ENCODE measurements at regions not wholly inside any gene's neighbourhood (a gene's known extent, or its start where the extent isn't known, plus 50 kb on each side); places are given as distances from the start of the nearest gene placed in this dataset.

GRCh38 chr7:142355328-142355727 is 97.5 kb upstream of the PRSS58 start:
- no peaks in the 10 kb centered on the region for H3K36me3 ChIP-seq (ENCODE audit: control insufficient read depth in 2 of 2, insufficient read depth in 2 of 2, low read length in 1 of 2)
- no peaks in the 10 kb centered on the region for H3K9me3 ChIP-seq (ENCODE audit: control insufficient read depth in 2 of 2, insufficient read depth in 1 of 2, low read depth in 1 of 2, low read length in 1 of 2)
- H3K4me3 ChIP-seq (ENCODE audit: low read depth in 1 of 2, low read length in 2 of 2) = no peak overlapping the region
- 34 to 41% methylated on average over 3 of the region's 3 CpGs for WGBS, 2 donors
- no peaks in the 10 kb centered on the region for H3K27me3 ChIP-seq (ENCODE audit: control insufficient read depth in 1 of 2, insufficient read depth in 2 of 2, low read length in 2 of 2)
- H3K27ac ChIP-seq (ENCODE audit: low read depth in 2 of 2, low read length in 1 of 2) = no peak overlapping the region
- H3K4me1 ChIP-seq (ENCODE audit: control insufficient read depth in 2 of 2, insufficient read depth in 2 of 2, low read length in 1 of 2) = peaks cover 3 to 6% of the 10 kb centered on the region in 2 donors

GRCh38 chr7:142353147-142354060 is 95.5 kb upstream of the PRSS58 start:
- no peaks in the 10 kb centered on the region for H3K36me3 ChIP-seq (ENCODE audit: control insufficient read depth in 2 of 2, insufficient read depth in 2 of 2, low read length in 1 of 2)
- no peaks in the 10 kb centered on the region for H3K9me3 ChIP-seq (ENCODE audit: control insufficient read depth in 2 of 2, insufficient read depth in 1 of 2, low read depth in 1 of 2, low read length in 1 of 2)
- no peak overlapping the region for H3K4me3 ChIP-seq (ENCODE audit: low read depth in 1 of 2, low read length in 2 of 2)
- no peaks in the 10 kb centered on the region for H3K27me3 ChIP-seq (ENCODE audit: control insufficient read depth in 1 of 2, insufficient read depth in 2 of 2, low read length in 2 of 2)
- no peak overlapping the region for H3K27ac ChIP-seq (ENCODE audit: low read depth in 2 of 2, low read length in 1 of 2)
- H3K4me1 ChIP-seq (ENCODE audit: control insufficient read depth in 2 of 2, insufficient read depth in 2 of 2, low read length in 1 of 2) = peaks cover 3 to 5% of the 10 kb centered on the region in 2 donors
- WGBS, 2 donors = 70 to 73% methylated on average over 15 of the region's 15 CpGs

GRCh38 chr7:142352543-142352942 is 94.7 kb upstream of the PRSS58 start:
- Histone ChIP-seq H3K27ac (ENCODE audit: low read depth in 2 of 2, low read length in 1 of 2) (no peak overlapping the region), H3K27me3 (ENCODE audit: control insufficient read depth in 1 of 2, insufficient read depth in 2 of 2, low read length in 2 of 2) (no peaks in the 10 kb centered on the region), H3K36me3 (ENCODE audit: control insufficient read depth in 2 of 2, insufficient read depth in 2 of 2, low read length in 1 of 2) (no peaks in the 10 kb centered on the region), H3K9me3 (ENCODE audit: control insufficient read depth in 2 of 2, insufficient read depth in 1 of 2, low read depth in 1 of 2, low read length in 1 of 2) (no peaks in the 10 kb centered on the region), H3K4me1 (ENCODE audit: control insufficient read depth in 2 of 2, insufficient read depth in 2 of 2, low read length in 1 of 2) (peaks cover 0 to 2% of the 10 kb centered on the region in 2 donors), H3K4me3 (ENCODE audit: low read depth in 1 of 2, low read length in 2 of 2) (no peak overlapping the region)
- WGBS, 2 donors = 60 to 73% methylated on average over 9 of the region's 9 CpGs

- H3K4me1 ChIP-seq (ENCODE audit: control insufficient read depth in 2 of 2, insufficient read depth in 2 of 2, low read length in 1 of 2) = peaks cover 0 to 2% of the 10 kb centered on the region in 2 donors
Measured at GRCh38 chr7:142351145-142351544, 93.3 kb upstream of the PRSS58 start.

GRCh38 chr7:142349670-142350405 is 92.0 kb upstream of the PRSS58 start:
- 57 to 76% methylated on average over 15 of the region's 15 CpGs for WGBS, 2 donors
- H3K36me3 ChIP-seq (ENCODE audit: control insufficient read depth in 2 of 2, insufficient read depth in 2 of 2, low read length in 1 of 2) = no peaks in the 10 kb centered on the region
- H3K4me1 ChIP-seq (ENCODE audit: control insufficient read depth in 2 of 2, insufficient read depth in 2 of 2, low read length in 1 of 2) = no peaks in the 10 kb centered on the region
- no peak overlapping the region for H3K4me3 ChIP-seq (ENCODE audit: low read depth in 1 of 2, low read length in 2 of 2)
- H3K27ac ChIP-seq (ENCODE audit: low read depth in 2 of 2, low read length in 1 of 2) = no peak overlapping the region
- H3K27me3 ChIP-seq (ENCODE audit: control insufficient read depth in 1 of 2, insufficient read depth in 2 of 2, low read length in 2 of 2) = no peaks in the 10 kb centered on the region
- H3K9me3 ChIP-seq (ENCODE audit: control insufficient read depth in 2 of 2, insufficient read depth in 1 of 2, low read depth in 1 of 2, low read length in 1 of 2) = no peaks in the 10 kb centered on the region

More at GRCh38 chr7:142351145-142351544, 93.3 kb upstream of the PRSS58 start:
- Histone ChIP-seq H3K36me3 (ENCODE audit: control insufficient read depth in 2 of 2, insufficient read depth in 2 of 2, low read length in 1 of 2) (no peaks in the 10 kb centered on the region), H3K9me3 (ENCODE audit: control insufficient read depth in 2 of 2, insufficient read depth in 1 of 2, low read depth in 1 of 2, low read length in 1 of 2) (no peaks in the 10 kb centered on the region), H3K27me3 (ENCODE audit: control insufficient read depth in 1 of 2, insufficient read depth in 2 of 2, low read length in 2 of 2) (no peaks in the 10 kb centered on the region), H3K4me3 (ENCODE audit: low read depth in 1 of 2, low read length in 2 of 2) (no peak overlapping the region), H3K27ac (ENCODE audit: low read depth in 2 of 2, low read length in 1 of 2) (no peak overlapping the region)
- WGBS, 2 donors = 84 to 88% methylated on average over 5 of the region's 5 CpGs

- no peak overlapping the region for H3K4me3 ChIP-seq (ENCODE audit: low read depth in 1 of 2, low read length in 2 of 2)
- H3K27ac ChIP-seq (ENCODE audit: low read depth in 2 of 2, low read length in 1 of 2) = no peak overlapping the region
- 80 to 81% methylated on average over 5 to 6 of the region's 6 CpGs for WGBS, 2 donors
- no peaks in the 10 kb centered on the region for H3K27me3 ChIP-seq (ENCODE audit: control insufficient read depth in 1 of 2, insufficient read depth in 2 of 2, low read length in 2 of 2)
- no peaks in the 10 kb centered on the region for H3K9me3 ChIP-seq (ENCODE audit: control insufficient read depth in 2 of 2, insufficient read depth in 1 of 2, low read depth in 1 of 2, low read length in 1 of 2)
- no peaks in the 10 kb centered on the region for H3K36me3 ChIP-seq (ENCODE audit: control insufficient read depth in 2 of 2, insufficient read depth in 2 of 2, low read length in 1 of 2)
- no peaks in the 10 kb centered on the region for H3K4me1 ChIP-seq (ENCODE audit: control insufficient read depth in 2 of 2, insufficient read depth in 2 of 2, low read length in 1 of 2)
Measured at GRCh38 chr7:142348921-142349405, 91.1 kb upstream of the PRSS58 start.

- Histone ChIP-seq H3K36me3 (ENCODE audit: control insufficient read depth in 2 of 2, insufficient read depth in 2 of 2, low read length in 1 of 2) (no peaks in the 10 kb centered on the region), H3K27ac (ENCODE audit: low read depth in 2 of 2, low read length in 1 of 2) (no peak overlapping the region), H3K9me3 (ENCODE audit: control insufficient read depth in 2 of 2, insufficient read depth in 1 of 2, low read depth in 1 of 2, low read length in 1 of 2) (no peaks in the 10 kb centered on the region), H3K4me3 (ENCODE audit: low read depth in 1 of 2, low read length in 2 of 2) (no peak overlapping the region), H3K4me1 (ENCODE audit: control insufficient read depth in 2 of 2, insufficient read depth in 2 of 2, low read length in 1 of 2) (no peaks in the 10 kb centered on the region), H3K27me3 (ENCODE audit: control insufficient read depth in 1 of 2, insufficient read depth in 2 of 2, low read length in 2 of 2) (no peaks in the 10 kb centered on the region)
- WGBS, 2 donors = 60 to 61% methylated on average over 3 of the region's 3 CpGs
Measured at GRCh38 chr7:142348100-142348499, 90.2 kb upstream of the PRSS58 start.

- H3K4me3 ChIP-seq (ENCODE audit: low read depth in 1 of 2, low read length in 2 of 2) = no peak overlapping the region
- H3K36me3 ChIP-seq (ENCODE audit: control insufficient read depth in 2 of 2, insufficient read depth in 2 of 2, low read length in 1 of 2) = no peaks in the 10 kb centered on the region
- H3K27me3 ChIP-seq (ENCODE audit: control insufficient read depth in 1 of 2, insufficient read depth in 2 of 2, low read length in 2 of 2) = no peaks in the 10 kb centered on the region
- WGBS, 2 donors = 60 to 72% methylated on average over 3 of the region's 3 CpGs
- no peak overlapping the region for H3K27ac ChIP-seq (ENCODE audit: low read depth in 2 of 2, low read length in 1 of 2)
- no peaks in the 10 kb centered on the region for H3K4me1 ChIP-seq (ENCODE audit: control insufficient read depth in 2 of 2, insufficient read depth in 2 of 2, low read length in 1 of 2)
- no peaks in the 10 kb centered on the region for H3K9me3 ChIP-seq (ENCODE audit: control insufficient read depth in 2 of 2, insufficient read depth in 1 of 2, low read depth in 1 of 2, low read length in 1 of 2)
Measured at GRCh38 chr7:142347091-142347490, 89.2 kb upstream of the PRSS58 start.

- Histone ChIP-seq H3K4me3 (ENCODE audit: low read depth in 1 of 2, low read length in 2 of 2) (no peak overlapping the region), H3K36me3 (ENCODE audit: control insufficient read depth in 2 of 2, insufficient read depth in 2 of 2, low read length in 1 of 2) (no peaks in the 10 kb centered on the region), H3K27me3 (ENCODE audit: control insufficient read depth in 1 of 2, insufficient read depth in 2 of 2, low read length in 2 of 2) (no peaks in the 10 kb centered on the region), H3K27ac (ENCODE audit: low read depth in 2 of 2, low read length in 1 of 2) (no peak overlapping the region), H3K4me1 (ENCODE audit: control insufficient read depth in 2 of 2, insufficient read depth in 2 of 2, low read length in 1 of 2) (no peaks in the 10 kb centered on the region), H3K9me3 (ENCODE audit: control insufficient read depth in 2 of 2, insufficient read depth in 1 of 2, low read depth in 1 of 2, low read length in 1 of 2) (no peaks in the 10 kb centered on the region)
- 52 to 68% methylated on average over 5 of the region's 5 CpGs for WGBS, 2 donors
Measured at GRCh38 chr7:142345811-142346210, 88.0 kb upstream of the PRSS58 start.
